ENCODE measurements at regions not wholly inside any gene's neighbourhood (a gene's known extent, or its start where the extent isn't known, plus 50 kb on each side); places are given as distances from the start of the nearest gene placed in this dataset.

- TF ChIP-seq, protein P1, sequence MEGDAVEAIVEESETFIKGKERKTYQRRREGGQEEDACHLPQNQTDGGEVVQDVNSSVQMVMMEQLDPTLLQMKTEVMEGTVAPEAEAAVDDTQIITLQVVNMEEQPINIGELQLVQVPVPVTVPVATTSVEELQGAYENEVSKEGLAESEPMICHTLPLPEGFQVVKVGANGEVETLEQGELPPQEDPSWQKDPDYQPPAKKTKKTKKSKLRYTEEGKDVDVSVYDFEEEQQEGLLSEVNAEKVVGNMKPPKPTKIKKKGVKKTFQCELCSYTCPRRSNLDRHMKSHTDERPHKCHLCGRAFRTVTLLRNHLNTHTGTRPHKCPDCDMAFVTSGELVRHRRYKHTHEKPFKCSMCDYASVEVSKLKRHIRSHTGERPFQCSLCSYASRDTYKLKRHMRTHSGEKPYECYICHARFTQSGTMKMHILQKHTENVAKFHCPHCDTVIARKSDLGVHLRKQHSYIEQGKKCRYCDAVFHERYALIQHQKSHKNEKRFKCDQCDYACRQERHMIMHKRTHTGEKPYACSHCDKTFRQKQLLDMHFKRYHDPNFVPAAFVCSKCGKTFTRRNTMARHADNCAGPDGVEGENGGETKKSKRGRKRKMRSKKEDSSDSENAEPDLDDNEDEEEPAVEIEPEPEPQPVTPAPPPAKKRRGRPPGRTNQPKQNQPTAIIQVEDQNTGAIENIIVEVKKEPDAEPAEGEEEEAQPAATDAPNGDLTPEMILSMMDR (IDR thresholded peaks at IDR 0.05): no peak
- TF ChIP-seq POLR2A (IDR thresholded peaks at IDR 0.05): no peak
Measured at GRCh38 chr22:48208894-48209293, 1446.4 kb downstream of the TBC1D22A start.

Measured in heart left ventricle (tissue), 13 donors.